LNCAP (cell line): ENCODE measurements at regions not wholly inside any gene's neighbourhood (a gene's known extent, or its start where the extent isn't known, plus 50 kb on each side); places are given as distances from the start of the nearest gene placed in this dataset.

Source experiments
- TF ChIP-seq, protein P1 (sequence below): fragments of 450-650 bp; IDR thresholded peaks from 2 replicates; pipeline ENCODE4 v1.5.1; 2017; ENCODE audit warnings: mild to moderate bottlenecking

DNA sequence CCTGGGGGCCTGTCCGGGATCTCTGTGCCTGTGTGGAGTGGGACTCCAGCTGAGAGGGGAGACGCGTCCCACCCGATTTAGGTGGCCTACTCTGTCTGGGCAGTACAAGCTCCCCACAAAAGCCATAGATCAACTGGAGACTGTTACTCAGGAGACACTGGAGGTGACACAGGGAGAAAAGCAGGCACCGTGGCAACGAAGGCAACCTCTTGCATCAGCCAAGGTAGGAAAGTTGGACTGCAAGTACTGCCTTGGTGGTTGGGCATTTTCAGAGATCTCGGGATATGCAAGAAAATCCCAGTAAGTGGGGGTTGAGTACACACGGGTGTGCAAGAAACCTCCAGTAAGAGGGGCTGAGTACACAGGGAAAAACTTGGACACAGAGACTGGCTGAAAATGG, 1060.0 kb upstream of the MIR17HG start:
- TF ChIP-seq, protein P1, sequence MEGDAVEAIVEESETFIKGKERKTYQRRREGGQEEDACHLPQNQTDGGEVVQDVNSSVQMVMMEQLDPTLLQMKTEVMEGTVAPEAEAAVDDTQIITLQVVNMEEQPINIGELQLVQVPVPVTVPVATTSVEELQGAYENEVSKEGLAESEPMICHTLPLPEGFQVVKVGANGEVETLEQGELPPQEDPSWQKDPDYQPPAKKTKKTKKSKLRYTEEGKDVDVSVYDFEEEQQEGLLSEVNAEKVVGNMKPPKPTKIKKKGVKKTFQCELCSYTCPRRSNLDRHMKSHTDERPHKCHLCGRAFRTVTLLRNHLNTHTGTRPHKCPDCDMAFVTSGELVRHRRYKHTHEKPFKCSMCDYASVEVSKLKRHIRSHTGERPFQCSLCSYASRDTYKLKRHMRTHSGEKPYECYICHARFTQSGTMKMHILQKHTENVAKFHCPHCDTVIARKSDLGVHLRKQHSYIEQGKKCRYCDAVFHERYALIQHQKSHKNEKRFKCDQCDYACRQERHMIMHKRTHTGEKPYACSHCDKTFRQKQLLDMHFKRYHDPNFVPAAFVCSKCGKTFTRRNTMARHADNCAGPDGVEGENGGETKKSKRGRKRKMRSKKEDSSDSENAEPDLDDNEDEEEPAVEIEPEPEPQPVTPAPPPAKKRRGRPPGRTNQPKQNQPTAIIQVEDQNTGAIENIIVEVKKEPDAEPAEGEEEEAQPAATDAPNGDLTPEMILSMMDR, result no peak

DNA sequence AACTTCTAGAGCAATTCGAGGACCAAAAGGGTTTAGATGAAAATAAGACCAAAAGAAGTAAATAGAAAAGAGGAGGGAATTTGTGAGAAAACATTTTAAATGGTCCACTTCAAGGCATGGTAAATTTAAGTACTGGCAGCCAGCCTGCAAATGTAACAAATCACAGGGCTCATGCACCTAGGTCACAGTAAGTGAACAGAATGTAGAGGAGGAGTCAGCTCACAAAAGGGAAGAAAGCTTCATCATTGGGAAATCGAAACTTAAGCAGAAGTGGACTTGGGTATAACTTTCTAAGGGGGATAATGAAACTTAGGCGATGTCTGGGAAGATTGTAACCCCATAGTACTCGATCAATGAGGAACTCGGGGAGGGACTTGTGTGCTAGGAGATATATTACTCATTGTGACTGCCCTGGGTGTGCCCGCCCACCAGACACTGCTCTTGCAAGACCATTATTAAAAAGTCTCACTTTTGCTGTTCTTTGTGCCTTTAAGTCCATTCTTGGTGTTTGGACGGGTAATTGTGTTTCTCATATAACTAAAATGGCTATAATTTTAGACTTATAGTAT, 1053.6 kb upstream of the MIR17HG start:
- TF ChIP-seq, protein P1, result no peak

DNA sequence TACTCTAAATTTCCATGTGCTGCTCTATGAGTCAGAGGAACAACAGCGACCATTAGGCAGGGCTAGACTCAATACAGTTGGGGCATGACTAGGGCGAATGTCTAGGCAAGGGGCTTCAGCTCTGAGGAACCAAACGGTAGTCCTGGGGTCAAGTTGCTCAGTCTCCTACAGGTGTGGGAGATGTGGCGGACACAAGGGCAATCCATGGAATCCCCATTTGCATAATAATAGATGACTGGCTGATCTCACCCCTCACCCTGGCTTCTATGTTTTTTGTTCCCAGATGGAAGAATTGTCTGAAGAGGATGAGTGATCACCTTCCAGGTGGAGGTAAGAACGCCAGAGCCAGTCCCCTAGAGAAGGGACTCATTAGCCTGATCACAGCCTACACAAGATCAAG, 1048.2 kb upstream of the MIR17HG start:
- TF ChIP-seq, protein P1, result no peak

DNA sequence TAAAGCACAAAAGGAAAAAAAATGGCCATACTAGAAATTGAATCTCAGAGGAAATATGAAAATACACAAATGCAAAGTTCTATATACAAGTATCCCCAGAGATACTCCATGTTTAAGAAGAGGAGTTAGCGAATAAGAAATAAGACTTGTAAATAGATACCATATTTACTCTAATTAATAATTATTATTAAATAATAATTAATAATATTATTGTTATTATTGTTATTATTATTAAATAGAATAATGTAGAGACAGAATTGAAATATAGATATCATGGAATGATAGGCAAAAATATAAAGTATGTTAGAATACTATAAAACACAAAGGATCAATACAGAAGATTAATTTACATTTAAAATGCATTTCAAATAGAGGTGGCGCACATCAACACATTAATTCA, 1047.5 kb upstream of the MIR17HG start:
- TF ChIP-seq, protein P1, result no peak

DNA sequence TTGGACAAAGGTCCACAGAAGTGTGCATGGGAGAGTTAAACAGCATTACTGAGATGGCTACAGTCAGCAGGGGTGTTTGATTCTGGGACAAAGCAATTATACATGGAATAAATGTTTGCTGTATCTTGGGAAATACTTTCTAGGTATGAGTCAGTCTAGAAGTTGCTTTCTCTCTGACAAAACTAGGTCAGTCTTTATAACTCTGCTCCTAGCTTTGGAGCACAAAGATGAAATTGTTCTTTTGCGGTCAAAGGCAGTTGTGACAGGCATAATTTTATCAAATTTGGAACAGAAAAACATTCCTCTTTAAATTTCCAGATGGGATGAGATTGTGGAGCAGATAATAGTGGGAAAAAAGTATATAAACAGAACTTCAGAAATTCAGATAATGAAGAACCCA, 1045.4 kb upstream of the MIR17HG start:
- TF ChIP-seq, protein P1, result no peak

DNA sequence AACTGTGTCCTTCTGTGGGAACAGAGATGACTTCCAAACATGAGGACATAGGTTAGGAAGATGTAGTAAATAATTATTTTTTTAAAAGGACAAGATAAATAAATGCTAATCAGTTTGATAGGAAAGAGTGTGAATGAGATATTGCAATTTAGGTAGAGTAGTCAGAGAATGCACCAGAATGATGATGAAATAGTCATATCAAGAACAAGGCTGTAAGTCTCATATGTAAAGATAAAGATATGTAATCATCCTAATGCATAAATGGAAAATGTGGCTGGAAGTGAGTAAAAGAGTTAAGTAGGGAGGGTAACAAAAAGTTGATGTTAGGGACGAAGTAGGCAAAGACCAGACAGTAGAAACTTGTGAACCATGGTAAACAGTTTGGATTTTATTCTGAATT, 1041.7 kb upstream of the MIR17HG start:
- TF ChIP-seq, protein P1, result no peak

DNA sequence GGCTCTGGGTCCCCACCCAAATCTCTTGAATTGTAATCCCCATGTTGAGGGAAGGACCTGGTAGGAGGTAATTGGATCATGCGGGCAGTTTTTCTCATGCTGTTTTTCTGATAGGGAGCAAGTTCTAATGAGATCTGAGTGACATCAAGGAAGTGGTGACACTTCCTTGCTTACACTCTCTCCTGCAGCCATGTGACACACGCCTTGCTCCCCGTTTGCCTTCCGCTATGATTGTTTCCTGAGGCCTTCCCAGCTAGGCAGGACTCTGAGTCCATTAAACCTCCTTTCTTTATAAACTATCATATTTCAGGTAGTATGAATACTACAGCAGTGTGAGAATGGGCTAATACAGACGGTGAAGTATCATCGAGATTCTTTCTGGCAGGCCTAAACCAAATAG, 1040.4 kb upstream of the MIR17HG start:
- TF ChIP-seq, protein P1, result no peak

DNA sequence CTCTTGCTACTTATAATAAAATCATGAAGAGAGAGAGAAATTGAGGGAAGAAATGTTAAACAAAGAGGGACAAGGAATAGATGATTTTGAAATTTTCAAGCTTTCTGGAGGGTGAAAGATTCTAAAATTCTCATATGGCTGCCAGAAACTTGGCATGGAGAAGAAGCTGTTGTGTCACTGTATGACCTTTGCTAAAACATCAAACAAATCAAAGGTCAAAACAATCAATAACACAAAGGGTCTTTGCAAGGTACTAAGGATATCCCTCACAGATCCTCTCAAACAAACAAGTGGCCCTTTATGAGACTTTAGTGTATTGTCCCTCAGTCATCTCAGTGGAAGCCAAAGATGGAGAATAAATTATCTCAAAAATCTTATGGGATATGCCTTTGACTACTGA, 1039.2 kb upstream of the MIR17HG start:
- TF ChIP-seq, protein P1, result no peak
